Neuronal stem cell (in vitro differentiated cells): ENCODE measurements at regions not wholly inside any gene's neighbourhood (a gene's known extent, or its start where the extent isn't known, plus 50 kb on each side); places are given as distances from the start of the nearest gene placed in this dataset.

Experiments
- DNase-seq: peaks from one replicate; pipeline ENCODE4 v3.0.0-alpha.2; 2013; ENCODE audit warnings: low spot score
- H2AFZ ChIP-seq: one replicate; pipeline ENCODE4 v1.6.1; 2013; ENCODE audit warnings: mild to moderate bottlenecking, low read length, inconsistent platforms
- H2AK5ac ChIP-seq: 2 replicates; pipeline ENCODE4 v1.6.1; 2013; ENCODE audit warnings: low read depth, mild to moderate bottlenecking, inconsistent platforms, low read length, moderate library complexity, mixed read lengths
- H2BK120ac ChIP-seq: 2 replicates; pipeline ENCODE4 v1.6.1; 2013; ENCODE audit warnings: low read depth, mild to moderate bottlenecking, inconsistent platforms, low read length, moderate library complexity, mixed read lengths
- H2BK12ac ChIP-seq: one replicate; pipeline ENCODE4 v1.6.1; 2013; ENCODE audit warnings: low read length, inconsistent platforms
- H2BK15ac ChIP-seq: 2 replicates; pipeline ENCODE4 v1.6.1; 2013; ENCODE audit warnings: mild to moderate bottlenecking, low read length, inconsistent platforms, mixed read lengths
- H2BK5ac ChIP-seq: one replicate; pipeline ENCODE4 v1.6.1; 2013; ENCODE audit warnings: inconsistent platforms, mild to moderate bottlenecking, low read length, moderate library complexity
- H3K14ac ChIP-seq: one replicate; pipeline ENCODE4 v1.6.1; 2013; ENCODE audit warnings: low read length, inconsistent platforms
- H3K18ac ChIP-seq: 2 replicates; pipeline ENCODE4 v1.6.1; 2013; ENCODE audit warnings: low read length, inconsistent platforms
- H3K23ac ChIP-seq: 2 replicates; pipeline ENCODE4 v1.6.1; 2013; ENCODE audit warnings: low read depth, mild to moderate bottlenecking, mixed read lengths, low read length, inconsistent platforms; ENCODE audit not compliant: poor library complexity
- H3K27ac ChIP-seq: replicated peaks from 3 replicates; pipeline ENCODE4 v1.5.1; 2013; ENCODE audit warnings: low read length, inconsistent platforms
- H3K27me3 ChIP-seq, 3 experiments: 2 replicates each; pipeline ENCODE4 v1.6.1; 2013; ENCODE audit warnings: low read length in 3 of 3, mild to moderate bottlenecking in 2 of 3, inconsistent platforms in 1 of 3, low read depth in 1 of 3, mixed read lengths in 1 of 3, moderate library complexity in 1 of 3; ENCODE audit not compliant: control insufficient read depth in 3 of 3, insufficient read depth in 3 of 3
- H3K36me3 ChIP-seq, 2 donors: replicated peaks in 1 of 2; 2 replicates each; pipeline ENCODE4 v1.6.1; 2013; ENCODE audit warnings: low read length in 2 of 2; ENCODE audit not compliant: control insufficient read depth in 2 of 2, insufficient read depth in 2 of 2
- H3K4ac ChIP-seq: 2 replicates; pipeline ENCODE4 v1.6.1; 2013; ENCODE audit warnings: inconsistent platforms, mild to moderate bottlenecking, low read length, moderate library complexity
- H3K4me1 ChIP-seq, 2 donors: 1 replicate in 1 of 2; 2 replicates in 1 of 2; pipeline ENCODE4 v1.6.1; 2013; ENCODE audit warnings: low read length in 2 of 2, low read depth in 1 of 2; ENCODE audit not compliant: control insufficient read depth in 2 of 2, insufficient read depth in 1 of 2
- H3K4me2 ChIP-seq: one replicate; pipeline ENCODE4 v1.6.1; 2013; ENCODE audit warnings: mild to moderate bottlenecking, low read length, inconsistent platforms; ENCODE audit not compliant: insufficient read depth, poor library complexity, severe bottlenecking
- H3K4me3 ChIP-seq, 2 donors: 2 replicates each; pipeline ENCODE4 v1.5.1; 2013; ENCODE audit warnings: low read length in 2 of 2, mild to moderate bottlenecking in 2 of 2, inconsistent platforms in 1 of 2, moderate library complexity in 1 of 2
- H3K79me1 ChIP-seq: one replicate; pipeline ENCODE4 v1.6.1; 2013; ENCODE audit warnings: low read depth, mild to moderate bottlenecking, inconsistent platforms, low read length, moderate library complexity
- H3K9ac ChIP-seq: one replicate; pipeline ENCODE4 v1.6.1; 2013; ENCODE audit warnings: mild to moderate bottlenecking, low read depth, low read length, inconsistent platforms; ENCODE audit not compliant: poor library complexity
- H3K9me3 ChIP-seq, 2 donors: replicated peaks in 1 of 2; 2 replicates each; pipeline versions ENCODE3 to v1.6.1; 2013; ENCODE audit warnings: low read length in 2 of 2, mild to moderate bottlenecking in 2 of 2, inconsistent platforms in 1 of 2, low read depth in 1 of 2, mixed read lengths in 1 of 2, moderate library complexity in 1 of 2; ENCODE audit not compliant: control insufficient read depth in 2 of 2, insufficient read depth in 1 of 2
- H4K8ac ChIP-seq: one replicate; pipeline ENCODE4 v1.6.1; 2013; ENCODE audit warnings: low read depth, mild to moderate bottlenecking, inconsistent platforms, low read length, moderate library complexity
- H4K91ac ChIP-seq: one replicate; pipeline ENCODE4 v1.6.1; 2013; ENCODE audit warnings: low read length, low read depth, mild to moderate bottlenecking, inconsistent platforms; ENCODE audit not compliant: poor library complexity
- WGBS, 2 donors: extraction: QIAGEN DNeasy Blood & Tissue Kit; methylation state at CpG; one replicate each; pipeline ENCODE4 v1.1.7; 2013; ENCODE audit warnings: missing lambda C conversion rate in 2 of 2, mixed read lengths in 1 of 2; ENCODE audit not compliant: insufficient read length in 2 of 2, insufficient replicate concordance in 1 of 2; ENCODE audit errors: extremely low coverage in 2 of 2; 5-methylcytosine and 5-hydroxymethylcytosine counted together

- Histone ChIP-seq H3K4me1 (no peaks in the 10 kb centered on the region), H2BK12ac (no peak overlapping the region), H3K79me1 (no peaks in the 10 kb centered on the region), H2BK120ac (no peak overlapping the region), H3K27ac (no peak overlapping the region), H2AFZ (no peak overlapping the region), H4K8ac (no peak overlapping the region), H4K91ac (no peak overlapping the region), H3K4me3 (no peak overlapping the region), H2BK5ac (no peak overlapping the region), H3K4me2 (no peak overlapping the region), H2BK15ac (no peak overlapping the region), H3K4ac (no peak overlapping the region), H3K14ac (no peak overlapping the region), H3K9me3 (no peaks in the 10 kb centered on the region), H3K9ac (no peak overlapping the region), H3K27me3 (no peaks in the 10 kb centered on the region), H3K18ac (no peak overlapping the region), H2AK5ac (no peak overlapping the region), H3K36me3 (no peaks in the 10 kb centered on the region), H3K23ac (no peak overlapping the region)
- no CpG with 5 or more reads among the region's 6 CpGs for WGBS, 2 donors
- DNase-seq, result no peak
These were observed 366.9 kb downstream of the DEPDC1B start for GRCh38 chr5:60333005-60333571.

GRCh38 chr5:60332244-60333004 is 367.5 kb downstream of the DEPDC1B start:
- WGBS, 2 donors, result no CpG with 5 or more reads among the region's 2 CpGs
- no peaks in the 10 kb centered on the region for H3K9me3 ChIP-seq

GRCh38 chr5:60330236-60330635 is 369.7 kb downstream of the DEPDC1B start:
- H3K27ac ChIP-seq, result no peak overlapping the region
- no peak overlapping the region for H2BK5ac ChIP-seq
- no peak overlapping the region for H3K14ac ChIP-seq
- peak overlapping the region; percentile 36 for H3K18ac ChIP-seq
- H2BK12ac ChIP-seq, result no peak overlapping the region
- no peak overlapping the region for H3K4me3 ChIP-seq
- no peak overlapping the region for H3K23ac ChIP-seq
- H3K27me3 ChIP-seq, result no peaks in the 10 kb centered on the region
- no peaks in the 10 kb centered on the region for H3K36me3 ChIP-seq
- no peak overlapping the region for H2BK15ac ChIP-seq
- no CpG with 5 or more reads among the region's 3 CpGs for WGBS, 2 donors
- no peaks in the 10 kb centered on the region for H3K9me3 ChIP-seq
- H3K4me2 ChIP-seq, result no peak overlapping the region
- no peak overlapping the region for H2BK120ac ChIP-seq
- H3K4me1 ChIP-seq, result no peaks in the 10 kb centered on the region
- no peak overlapping the region for H4K8ac ChIP-seq
- no peak for DNase-seq
- no peak overlapping the region for H2AK5ac ChIP-seq
- no peak overlapping the region for H4K91ac ChIP-seq
- no peaks in the 10 kb centered on the region for H3K79me1 ChIP-seq
- H3K9ac ChIP-seq, result no peak overlapping the region
- no peak overlapping the region for H2AFZ ChIP-seq
- H3K4ac ChIP-seq, result no peak overlapping the region

More at GRCh38 chr5:60332244-60333004, 367.5 kb downstream of the DEPDC1B start:
- Histone ChIP-seq H2AFZ (no peak overlapping the region), H3K27me3 (no peaks in the 10 kb centered on the region), H3K27ac (no peak overlapping the region), H3K36me3 (no peaks in the 10 kb centered on the region), H2BK5ac (no peak overlapping the region), H3K4me3 (no peak overlapping the region), H2BK120ac (no peak overlapping the region), H3K23ac (no peak overlapping the region), H3K14ac (no peak overlapping the region), H2BK15ac (no peak overlapping the region), H2AK5ac (no peak overlapping the region), H3K4ac (no peak overlapping the region), H3K9ac (no peak overlapping the region), H3K4me2 (no peak overlapping the region), H3K79me1 (no peaks in the 10 kb centered on the region), H4K91ac (no peak overlapping the region), H4K8ac (no peak overlapping the region), H3K18ac (no peak overlapping the region), H2BK12ac (no peak overlapping the region), H3K4me1 (no peaks in the 10 kb centered on the region)
- no peak for DNase-seq

- Histone ChIP-seq H3K79me1 (no peaks in the 10 kb centered on the region), H3K4me2 (no peak overlapping the region), H3K4me1 (peaks cover 0 to 3% of the 10 kb centered on the region in 2 donors), H3K14ac (no peak overlapping the region), H3K9ac (no peak overlapping the region), H4K8ac (no peak overlapping the region), H2AFZ (no peak overlapping the region), H2AK5ac (no peak overlapping the region), H3K27me3 (no peaks in the 10 kb centered on the region), H2BK120ac (no peak overlapping the region), H2BK12ac (no peak overlapping the region), H3K4me3 (no peak overlapping the region), H3K18ac (no peak overlapping the region), H3K27ac (no peak overlapping the region), H3K36me3 (no peaks in the 10 kb centered on the region), H4K91ac (no peak overlapping the region), H2BK5ac (no peak overlapping the region), H3K9me3 (peaks cover 0 to 2% of the 10 kb centered on the region in 2 donors), H3K23ac (no peak overlapping the region), H2BK15ac (no peak overlapping the region), H3K4ac (no peak overlapping the region)
- no CpG with 5 or more reads among the region's 2 CpGs for WGBS, 2 donors
- DNase-seq, result no peak
These were observed 374.1 kb downstream of the DEPDC1B start for GRCh38 chr5:60325870-60326269.
